Astrocyte (in vitro differentiated cells and primary cell): ENCODE measurements at regions not wholly inside any gene's neighbourhood (a gene's known extent, or its start where the extent isn't known, plus 50 kb on each side); places are given as distances from the start of the nearest gene placed in this dataset.

Source experiments
- DNase-seq: peaks from one replicate; pipeline ENCODE4 v3.0.0-alpha.2; 2010; ENCODE audit warnings: low read depth
- FAIRE-seq: peaks from 2 replicates; lab custom pipeline; 2011; peaks lifted over from hg19 to GRCh38; lab: Jason Lieb, UNC
- H2AFZ ChIP-seq: 2 replicates; pipeline ENCODE4 v1.6.0; 2012; ENCODE audit warnings: low read depth, low read length, inconsistent platforms
- H3K27ac ChIP-seq: 2 replicates; pipeline ENCODE4 v1.5.1; 2011; ENCODE audit warnings: low read depth, low read length, inconsistent platforms
- H3K27me3 ChIP-seq: 2 replicates; pipeline ENCODE4 v1.6.0; 2011; ENCODE audit warnings: low read length, inconsistent platforms; ENCODE audit not compliant: insufficient read depth
- H3K36me3 ChIP-seq: 2 replicates; pipeline ENCODE4 v1.5.1; 2011; ENCODE audit warnings: low read length, inconsistent platforms; ENCODE audit not compliant: insufficient read depth
- H3K4me1 ChIP-seq: 2 replicates; pipeline ENCODE4 v1.5.1; 2011; ENCODE audit warnings: low read length, inconsistent platforms; ENCODE audit not compliant: insufficient read depth
- H3K4me2 ChIP-seq: 2 replicates; pipeline ENCODE4 v1.6.0; 2012; ENCODE audit warnings: low read length, inconsistent platforms
- H3K4me3 ChIP-seq: 2 replicates; pipeline ENCODE4 v1.5.1; 2011; ENCODE audit warnings: low read depth, mild to moderate bottlenecking, low read length, inconsistent platforms; ENCODE audit not compliant: insufficient read depth
- H3K79me2 ChIP-seq: 2 replicates; pipeline ENCODE4 v1.6.0; 2012; ENCODE audit warnings: mild to moderate bottlenecking, low read length, inconsistent platforms; ENCODE audit not compliant: insufficient read depth
- H3K9ac ChIP-seq: 2 replicates; pipeline ENCODE4 v1.6.0; 2012; ENCODE audit warnings: mild to moderate bottlenecking, low read length, inconsistent platforms
- H3K9me3 ChIP-seq: 2 replicates; pipeline ENCODE4 v1.5.1; 2012; ENCODE audit warnings: low read depth, mild to moderate bottlenecking, low read length, inconsistent platforms; ENCODE audit not compliant: insufficient read depth
- H4K20me1 ChIP-seq: 2 replicates; pipeline ENCODE4 v1.6.0; 2012; ENCODE audit warnings: low read length, inconsistent platforms; ENCODE audit not compliant: insufficient read depth
- H3K27ac Mint-ChIP-seq: one replicate; pipeline ENCODE4 v1.8.0; 2021; ENCODE audit warnings: mild to moderate bottlenecking, mixed read lengths; ENCODE audit not compliant: unreplicated experiment
- H3K27me3 Mint-ChIP-seq: one replicate; pipeline ENCODE4 v1.8.0; 2021; ENCODE audit warnings: low read depth, mixed read lengths; ENCODE audit not compliant: unreplicated experiment
- H3K36me3 Mint-ChIP-seq: one replicate; pipeline ENCODE4 v1.8.0; 2021; ENCODE audit warnings: low read depth, mixed read lengths; ENCODE audit not compliant: unreplicated experiment
- H3K4me1 Mint-ChIP-seq: one replicate; pipeline ENCODE4 v1.8.0; 2021; ENCODE audit warnings: low read depth, mixed read lengths; ENCODE audit not compliant: unreplicated experiment
- H3K4me3 Mint-ChIP-seq: one replicate; pipeline ENCODE4 v1.8.0; 2021; ENCODE audit warnings: mild to moderate bottlenecking, moderate library complexity, mixed read lengths; ENCODE audit not compliant: unreplicated experiment
- H3K9me3 Mint-ChIP-seq: one replicate; pipeline ENCODE4 v1.8.0; 2021; ENCODE audit warnings: mild to moderate bottlenecking, mixed read lengths; ENCODE audit not compliant: unreplicated experiment
- CTCF ChIP-seq: IDR thresholded peaks from 2 replicates; pipeline ENCODE4 v1.5.1; 2011; ENCODE audit warnings: low read depth, mild to moderate bottlenecking, inconsistent platforms, low read length, moderate library complexity; ENCODE audit not compliant: insufficient read depth
- EZH2 ChIP-seq: IDR thresholded peaks from 2 replicates; pipeline ENCODE4 v1.6.1; 2012; ENCODE audit warnings: mild to moderate bottlenecking, low read length, inconsistent platforms; ENCODE audit not compliant: insufficient read depth

GRCh38 chr17:77465358-77466041 is 324.7 kb downstream of the SEC14L1 start:
- peaks cover 40% of the 10 kb centered on the region for H3K4me1 ChIP-seq
- H3K9ac ChIP-seq = peak overlapping the region; percentile 72
- FAIRE-seq (no peak), DNase-seq (peak; percentile 64)
- no peak overlapping the region for H3K4me3 ChIP-seq
- Mint-ChIP-seq H3K9me3 (no peaks in the 10 kb centered on the region), H3K4me1 (peaks cover 42% of the 10 kb centered on the region), H3K27me3 (no peaks in the 10 kb centered on the region), H3K36me3 (peaks cover 3% of the 10 kb centered on the region), H3K27ac (peak overlapping the region; percentile 81), H3K4me3 (peak overlapping the region; percentile 72)
- H4K20me1 ChIP-seq = peaks cover 72% of the 10 kb centered on the region
- no peaks in the 10 kb centered on the region for H3K9me3 ChIP-seq
- H3K27ac ChIP-seq = peak overlapping the region; percentile 80
- H2AFZ ChIP-seq = no peak overlapping the region
- no peaks in the 10 kb centered on the region for H3K36me3 ChIP-seq
- H3K79me2 ChIP-seq = peaks cover 94% of the 10 kb centered on the region
- H3K27me3 ChIP-seq = no peaks in the 10 kb centered on the region
- peak overlapping the region; percentile 70 for H3K4me2 ChIP-seq
- no peak for TF ChIP-seq CTCF
- TF ChIP-seq EZH2 = no peak

- Mint-ChIP-seq H3K9me3 (no peaks in the 10 kb centered on the region), H3K27me3 (no peaks in the 10 kb centered on the region), H3K4me3 (peak overlapping the region; percentile 72), H3K27ac (peak overlapping the region; percentile 92), H3K36me3 (peaks cover 5% of the 10 kb centered on the region), H3K4me1 (peaks cover 49% of the 10 kb centered on the region)
- Histone ChIP-seq H3K9ac (peak overlapping the region; percentile 72), H3K9me3 (no peaks in the 10 kb centered on the region), H3K4me1 (peaks cover 44% of the 10 kb centered on the region), H3K4me2 (peak overlapping the region; percentile 70), H3K4me3 (no peak overlapping the region), H3K27ac (peak overlapping the region; percentile 80), H2AFZ (no peak overlapping the region), H3K36me3 (no peaks in the 10 kb centered on the region), H3K79me2 (peaks cover 95% of the 10 kb centered on the region), H4K20me1 (peaks cover 74% of the 10 kb centered on the region), H3K27me3 (no peaks in the 10 kb centered on the region)
- FAIRE-seq (no peak), DNase-seq (no peak)
- no peak for TF ChIP-seq CTCF
- no peak for TF ChIP-seq EZH2
These were observed 325.4 kb downstream of the SEC14L1 start for GRCh38 chr17:77466140-77466539.

GRCh38 chr17:77466596-77467223 is 325.9 kb downstream of the SEC14L1 start:
- Mint-ChIP-seq H3K27me3 (no peaks in the 10 kb centered on the region), H3K27ac (peak overlapping the region; percentile 92), H3K36me3 (peaks cover 5% of the 10 kb centered on the region), H3K4me3 (peak overlapping the region; percentile 72), H3K9me3 (no peaks in the 10 kb centered on the region), H3K4me1 (peaks cover 52% of the 10 kb centered on the region)
- FAIRE-seq (no peak), DNase-seq (no peak)
- TF ChIP-seq CTCF = no peak
- no peak for TF ChIP-seq EZH2
- Histone ChIP-seq H3K9ac (peak overlapping the region; percentile 72), H3K4me1 (peaks cover 46% of the 10 kb centered on the region), H2AFZ (no peak overlapping the region), H3K36me3 (no peaks in the 10 kb centered on the region), H3K9me3 (no peaks in the 10 kb centered on the region), H3K27me3 (no peaks in the 10 kb centered on the region), H3K79me2 (peaks cover 95% of the 10 kb centered on the region), H3K4me2 (peak overlapping the region; percentile 70), H3K27ac (peak overlapping the region; percentile 80), H4K20me1 (peaks cover 75% of the 10 kb centered on the region), H3K4me3 (no peak overlapping the region)
